Keratinocyte (primary cell): ENCODE measurements at regions not wholly inside any gene's neighbourhood (a gene's known extent, or its start where the extent isn't known, plus 50 kb on each side); places are given as distances from the start of the nearest gene placed in this dataset.

Experiments
- EZH2 ChIP-seq: IDR thresholded peaks from one replicate; pipeline ENCODE4 v1.6.1; 2012; ENCODE audit warnings: inconsistent platforms, mild to moderate bottlenecking, low read length, moderate library complexity
- TF ChIP-seq, protein P1 (sequence below), 3 experiments: IDR thresholded peaks in 1 of 3; conservative IDR thresholded peaks in 1 of 3; optimal IDR thresholded peaks in 1 of 3; 2 replicates in 2 of 3; 3 replicates in 1 of 3; pipeline versions ENCODE3 to v1.5.1; 2011; ENCODE audit warnings: low read length in 3 of 3, mild to moderate bottlenecking in 3 of 3, moderate library complexity in 2 of 3, control low read depth in 1 of 3, inconsistent platforms in 1 of 3; ENCODE audit not compliant: insufficient read depth in 2 of 3; ENCODE audit errors: extremely low read depth in 1 of 3

DNA sequence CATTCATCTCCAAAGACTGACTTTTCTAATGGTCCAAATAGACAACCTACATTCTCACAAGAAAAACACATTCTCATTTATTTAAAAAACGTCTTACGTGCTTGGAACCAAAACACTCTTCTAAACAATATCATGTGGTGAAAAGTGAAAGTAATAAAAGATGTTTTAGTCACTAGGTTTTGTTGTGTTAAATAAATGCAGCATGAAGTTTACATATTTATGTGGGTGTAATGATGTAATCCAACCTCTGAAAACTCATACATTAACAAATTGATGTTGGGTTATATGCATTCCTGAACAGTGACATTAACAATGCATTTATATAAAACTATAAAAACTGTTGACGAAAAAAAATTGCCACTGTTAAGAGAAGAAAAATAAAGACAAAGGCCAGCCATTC, 55.1 kb upstream of the ACVR2A start:
- TF ChIP-seq, protein P1, sequence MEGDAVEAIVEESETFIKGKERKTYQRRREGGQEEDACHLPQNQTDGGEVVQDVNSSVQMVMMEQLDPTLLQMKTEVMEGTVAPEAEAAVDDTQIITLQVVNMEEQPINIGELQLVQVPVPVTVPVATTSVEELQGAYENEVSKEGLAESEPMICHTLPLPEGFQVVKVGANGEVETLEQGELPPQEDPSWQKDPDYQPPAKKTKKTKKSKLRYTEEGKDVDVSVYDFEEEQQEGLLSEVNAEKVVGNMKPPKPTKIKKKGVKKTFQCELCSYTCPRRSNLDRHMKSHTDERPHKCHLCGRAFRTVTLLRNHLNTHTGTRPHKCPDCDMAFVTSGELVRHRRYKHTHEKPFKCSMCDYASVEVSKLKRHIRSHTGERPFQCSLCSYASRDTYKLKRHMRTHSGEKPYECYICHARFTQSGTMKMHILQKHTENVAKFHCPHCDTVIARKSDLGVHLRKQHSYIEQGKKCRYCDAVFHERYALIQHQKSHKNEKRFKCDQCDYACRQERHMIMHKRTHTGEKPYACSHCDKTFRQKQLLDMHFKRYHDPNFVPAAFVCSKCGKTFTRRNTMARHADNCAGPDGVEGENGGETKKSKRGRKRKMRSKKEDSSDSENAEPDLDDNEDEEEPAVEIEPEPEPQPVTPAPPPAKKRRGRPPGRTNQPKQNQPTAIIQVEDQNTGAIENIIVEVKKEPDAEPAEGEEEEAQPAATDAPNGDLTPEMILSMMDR (optimal IDR thresholded peaks at IDR 0.05 in 1 of 3, IDR thresholded peaks at IDR 0.05 in 1 of 3, conservative IDR thresholded peaks at IDR 0.05 in 1 of 3; ENCODE audit: extremely low read depth in 1 of 3, insufficient read depth in 2 of 3, low read length in 3 of 3) = no peak
- TF ChIP-seq EZH2 = no peak
